Liver (tissue), 3 donors: ENCODE measurements at regions not wholly inside any gene's neighbourhood (a gene's known extent, or its start where the extent isn't known, plus 50 kb on each side); places are given as distances from the start of the nearest gene placed in this dataset.

Experiments used
- CTCF ChIP-seq: fragments of 150-350 bp; IDR thresholded peaks from 2 replicates; pipeline ENCODE4 v1.5.1; 2017; ENCODE audit warnings: improper control_type of control experiment, low read depth, low read length; ENCODE audit not compliant: missing input control
- JUND ChIP-seq, 2 donors: IDR thresholded peaks; 2 replicates each; pipeline ENCODE4 v1.6.1; 2016; ENCODE audit warnings: antibody characterized with exemption in 2 of 2
- RAD21 ChIP-seq, 2 donors: IDR thresholded peaks; 2 replicates each; pipeline ENCODE4 v1.6.1; 2016; ENCODE audit warnings: antibody characterized with exemption in 2 of 2, mild to moderate bottlenecking in 2 of 2
- SP1 ChIP-seq: IDR thresholded peaks from 2 replicates; pipeline ENCODE4 v1.6.1; 2018; ENCODE audit warnings: antibody characterized with exemption, mild to moderate bottlenecking
- YY1 ChIP-seq: IDR thresholded peaks from 2 replicates; pipeline ENCODE4 v1.6.1; 2016; ENCODE audit warnings: antibody characterized with exemption, mild to moderate bottlenecking
- donor health status: healthy.
- donor health status: healthy.

GRCh38 chr13:24627090-24627714 lies 53.0 kb upstream of the ATP12A start:
- no peak for TF ChIP-seq JUND (IDR thresholded peaks at IDR 0.05)
- peak; percentile 34 for TF ChIP-seq CTCF
- peak in 1 of 2 donors; percentile 66 for TF ChIP-seq RAD21 (IDR thresholded peaks at IDR 0.05)
- no peak for TF ChIP-seq SP1
- TF ChIP-seq YY1 = no peak
